ENCODE measurements at regions not wholly inside any gene's neighbourhood (a gene's known extent, or its start where the extent isn't known, plus 50 kb on each side); places are given as distances from the start of the nearest gene placed in this dataset.
A peak's percentile ranks its signal among the peaks of the same experiment; 100 is the strongest.

DNA sequence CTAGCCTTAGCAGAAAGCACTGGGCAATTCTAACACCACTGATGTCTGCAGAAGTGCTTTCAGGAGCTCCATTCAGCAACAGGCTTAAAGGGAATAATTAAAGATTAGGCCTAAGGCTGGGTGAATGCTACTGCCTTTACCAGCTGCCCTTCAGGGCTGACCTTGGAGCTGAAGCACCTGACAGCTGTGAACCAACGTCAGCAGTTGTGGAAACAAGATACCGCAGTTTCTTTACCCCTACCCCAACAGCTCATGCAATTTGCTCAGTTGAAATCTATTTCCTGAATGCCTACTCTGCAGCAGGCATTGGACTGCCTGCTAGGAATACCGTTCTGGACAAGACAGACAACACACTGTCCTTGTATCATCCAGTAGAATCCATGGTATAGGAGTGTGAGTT, 51.5 kb upstream of the ADTRP start:
- 44 to 58% methylated on average over 3 of the region's 3 CpGs for WGBS, 2 donors
- ATAC-seq, result peak in 1 of 8 donors; percentile 67
- no peak for TF ChIP-seq CTCF (IDR thresholded peaks at IDR 0.05)

DNA sequence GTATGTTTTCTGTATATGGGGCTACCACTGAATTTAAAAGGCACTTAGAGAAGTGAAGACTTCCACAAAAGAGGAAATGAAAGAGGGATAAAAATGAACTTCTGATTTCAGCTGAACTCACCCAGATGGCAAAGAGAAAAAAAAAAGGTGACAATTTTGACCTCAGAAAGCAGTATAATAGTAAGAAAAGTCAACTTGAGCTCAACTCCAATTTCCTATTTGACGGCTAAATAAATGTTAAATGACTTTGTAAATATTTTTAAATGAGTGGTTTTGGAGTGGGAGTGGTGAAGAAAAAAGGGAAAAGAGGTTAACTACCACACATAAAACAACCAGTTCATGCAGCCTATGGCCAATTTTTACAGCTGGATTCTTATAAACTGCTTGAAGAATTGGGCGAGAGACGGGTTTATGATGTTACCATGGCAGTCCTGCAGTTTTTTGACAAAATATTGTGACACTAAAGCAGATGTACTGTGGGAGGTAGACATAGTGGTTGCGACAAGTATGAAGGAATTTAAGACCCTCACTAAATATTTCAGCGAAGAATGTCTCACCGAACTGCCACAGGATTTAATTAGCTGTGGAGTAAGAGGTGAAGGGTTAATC, 49.8 kb upstream of the ADTRP start:
- 81 to 82% methylated on average over 6 of the region's 6 CpGs for WGBS, 2 donors
- ATAC-seq (no peak), DNase-seq (no peak)
- Histone ChIP-seq H3K9me3 (no peaks in the 10 kb centered on the region), H3K27me3 (no peaks in the 10 kb centered on the region), H3K27ac (no peak overlapping the region), H3K4me1 (peaks cover 0 to 4% (median 0%) of the 10 kb centered on the region in 9 donors), H3K36me3 (no peaks in the 10 kb centered on the region), H3K4me3 (no peak overlapping the region)
- TF ChIP-seq CTCF (IDR thresholded peaks at IDR 0.05), result no peak
- intact Hi-C loops (cut with DNase I), result loop anchor here in 4 of 10 donors (10.0 kb wide), 1 partner anchor 406 kb away; no protein-coding TSS in a partner anchor

More for the DNA sequence above, 51.5 kb upstream of the ADTRP start:
- peaks cover 0 to 11% (median 5%) of the 10 kb centered on the region in 9 donors for H3K4me1 ChIP-seq
- no peaks in the 10 kb centered on the region for H3K36me3 ChIP-seq
- no peak overlapping the region for H3K4me3 ChIP-seq
- no peak overlapping the region for H3K27ac ChIP-seq
- H3K9me3 ChIP-seq, result no peaks in the 10 kb centered on the region
- DNase-seq, result no peak
- no peaks in the 10 kb centered on the region for H3K27me3 ChIP-seq
- intact Hi-C loops (cut with DNase I), result no loop called here

Data from heart right ventricle (tissue), 16 donors.